HFF-Myc (cell line): ENCODE measurements at regions not wholly inside any gene's neighbourhood (a gene's known extent, or its start where the extent isn't known, plus 50 kb on each side); places are given as distances from the start of the nearest gene placed in this dataset.
"Not testable (repeated sequence)": the region's sequence is repeated elsewhere in the genome, so short reads cannot be mapped to it uniquely, and the experiment has no call there.

ENCODE experiments used
- DNase-seq: peaks from one replicate; pipeline ENCODE4 v3.0.0-alpha.2; 2011; ENCODE audit warnings: low read depth; ENCODE audit errors: extremely low read depth
- H3K4me3 ChIP-seq: replicated peaks from 2 replicates; pipeline ENCODE4 v1.5.1; 2011; ENCODE audit warnings: low read depth, mild to moderate bottlenecking, control low read depth, low read length
- CTCF ChIP-seq: IDR thresholded peaks from 2 replicates; pipeline ENCODE4 v1.5.1; 2012; ENCODE audit warnings: mild to moderate bottlenecking, low read depth, low read length, control low read depth; ENCODE audit errors: missing control alignments

- DNase-seq: no peak
- no peak overlapping the region for H3K4me3 ChIP-seq
- TF ChIP-seq CTCF: peak; percentile 50
Measured at GRCh38 chr3:8324747-8325146, 176.9 kb upstream of the LMCD1 start.

- TF ChIP-seq CTCF: no peak
- DNase-seq: no peak
- no peak overlapping the region for H3K4me3 ChIP-seq
Measured at GRCh38 chr3:8325306-8325705, 176.3 kb upstream of the LMCD1 start.

- not testable (repeated sequence) for H3K4me3 ChIP-seq, DNase-seq
Measured at GRCh38 chr3:8325833-8326232, 175.8 kb upstream of the LMCD1 start.

- no peak for TF ChIP-seq CTCF
- H3K4me3 ChIP-seq: no peak overlapping the region
- DNase-seq: no peak
Measured at GRCh38 chr3:8327739-8328138, 173.9 kb upstream of the LMCD1 start.

GRCh38 chr3:8328967-8329366, 172.7 kb upstream of the LMCD1 start:
- no peak overlapping the region for H3K4me3 ChIP-seq
- no peak for DNase-seq

GRCh38 chr3:8329598-8329997, 172.0 kb upstream of the LMCD1 start:
- no peak for DNase-seq
- TF ChIP-seq CTCF: no peak
- H3K4me3 ChIP-seq: no peak overlapping the region

More at GRCh38 chr3:8328967-8329366, 172.7 kb upstream of the LMCD1 start:
- TF ChIP-seq CTCF: no peak

- TF ChIP-seq CTCF: peak; percentile 59
- no peak for DNase-seq
Measured at GRCh38 chr3:8336456-8336855, 165.2 kb upstream of the LMCD1 start.

More at GRCh38 chr3:8336456-8336855, 165.2 kb upstream of the LMCD1 start:
- no peak overlapping the region for H3K4me3 ChIP-seq
